Liver (tissue), 8 donors: ENCODE measurements at regions not wholly inside any gene's neighbourhood (a gene's known extent, or its start where the extent isn't known, plus 50 kb on each side); places are given as distances from the start of the nearest gene placed in this dataset.

ENCODE experiments used
- DNase-seq: peaks from one replicate; pipeline ENCODE4 v3.0.0-alpha.2; 2017; ENCODE audit warnings: low spot score
- H3K27ac ChIP-seq, 2 donors: one replicate each; pipeline ENCODE4 v1.7.0; 2013; ENCODE audit warnings: inconsistent platforms in 2 of 2, low read length in 2 of 2, control low read depth in 1 of 2, low read depth in 1 of 2, mild to moderate bottlenecking in 1 of 2
- H3K27me3 ChIP-seq, 4 donors: one replicate each; pipeline versions ENCODE4 v1.6.1 to v1.7.0; 2013; ENCODE audit warnings: low read length in 3 of 4, inconsistent platforms in 1 of 4, mild to moderate bottlenecking in 1 of 4, moderate library complexity in 1 of 4; ENCODE audit not compliant: control insufficient read depth in 4 of 4, insufficient read depth in 4 of 4
- H3K36me3 ChIP-seq, 4 donors: one replicate each; pipeline versions ENCODE4 v1.6.1 to v1.7.0; 2013; ENCODE audit warnings: low read length in 3 of 4, mild to moderate bottlenecking in 3 of 4, low read depth in 1 of 4, moderate library complexity in 1 of 4; ENCODE audit not compliant: control insufficient read depth in 4 of 4, insufficient read depth in 3 of 4
- H3K4me1 ChIP-seq, 4 donors: one replicate each; pipeline versions ENCODE4 v1.6.1 to v1.7.0; 2013; ENCODE audit warnings: low read length in 3 of 4, mild to moderate bottlenecking in 3 of 4, moderate library complexity in 1 of 4; ENCODE audit not compliant: control insufficient read depth in 4 of 4, insufficient read depth in 4 of 4
- H3K4me3 ChIP-seq, 3 donors: one replicate each; pipeline versions ENCODE4 v1.6.1 to v1.7.0; 2013; ENCODE audit warnings: low read length in 3 of 3, control low read depth in 1 of 3, low read depth in 1 of 3, mild to moderate bottlenecking in 1 of 3
- H3K9ac ChIP-seq, 2 donors: one replicate each; pipeline ENCODE4 v1.7.0; 2013; ENCODE audit warnings: low read length in 2 of 2, mild to moderate bottlenecking in 2 of 2, moderate library complexity in 2 of 2, control low read depth in 1 of 2, low read depth in 1 of 2
- H3K9me3 ChIP-seq, 4 donors: one replicate each; pipeline versions ENCODE4 v1.6.1 to v1.7.0; 2013; ENCODE audit warnings: low read length in 3 of 4; ENCODE audit not compliant: control insufficient read depth in 4 of 4
- ATF3 ChIP-seq: IDR thresholded peaks from 2 replicates; pipeline ENCODE4 v1.6.1; 2016; ENCODE audit warnings: antibody characterized with exemption
- CTCF ChIP-seq: fragments of 150-350 bp; IDR thresholded peaks from 2 replicates; pipeline ENCODE4 v1.5.1; 2017; ENCODE audit warnings: improper control_type of control experiment, low read depth, low read length; ENCODE audit not compliant: missing input control
- EGR1 ChIP-seq, 2 donors: IDR thresholded peaks; 2 replicates each; pipeline ENCODE4 v1.6.1; 2016 to 2018; ENCODE audit warnings: antibody characterized with exemption in 2 of 2, low read depth in 2 of 2
- FOXA1 ChIP-seq: IDR thresholded peaks from 2 replicates; pipeline ENCODE4 v1.6.1; 2016; ENCODE audit warnings: antibody characterized with exemption
- FOXA2 ChIP-seq: IDR thresholded peaks from 2 replicates; pipeline ENCODE4 v1.6.1; 2016; ENCODE audit warnings: antibody characterized with exemption
- GABPA ChIP-seq, 2 donors: IDR thresholded peaks in 1 of 2; conservative IDR thresholded peaks in 1 of 2; 2 replicates each; pipeline ENCODE4 v1.6.1; 2016; ENCODE audit warnings: antibody characterized with exemption in 2 of 2, mild to moderate bottlenecking in 1 of 2, moderate library complexity in 1 of 2
- HNF4G ChIP-seq: IDR thresholded peaks from 2 replicates; pipeline ENCODE4 v1.6.1; 2016; ENCODE audit warnings: antibody characterized with exemption
- JUND ChIP-seq, 2 donors: IDR thresholded peaks; 2 replicates each; pipeline ENCODE4 v1.6.1; 2016; ENCODE audit warnings: antibody characterized with exemption in 2 of 2
- MAX ChIP-seq: IDR thresholded peaks from 2 replicates; pipeline ENCODE4 v1.6.1; 2016; ENCODE audit warnings: antibody characterized with exemption
- NR2F2 ChIP-seq: IDR thresholded peaks from 2 replicates; pipeline ENCODE4 v1.6.1; 2016; ENCODE audit warnings: antibody characterized with exemption
- RAD21 ChIP-seq, 2 donors: IDR thresholded peaks; 2 replicates each; pipeline ENCODE4 v1.6.1; 2016; ENCODE audit warnings: antibody characterized with exemption in 2 of 2, mild to moderate bottlenecking in 2 of 2
- REST ChIP-seq: IDR thresholded peaks from 2 replicates; pipeline ENCODE4 v1.6.1; 2016; ENCODE audit warnings: antibody characterized with exemption, mild to moderate bottlenecking
- RXRA ChIP-seq, 2 donors: IDR thresholded peaks; 2 replicates each; pipeline ENCODE4 v1.6.1; 2017 to 2018; ENCODE audit warnings: antibody characterized with exemption in 2 of 2, mild to moderate bottlenecking in 1 of 2
- SP1 ChIP-seq: IDR thresholded peaks from 2 replicates; pipeline ENCODE4 v1.6.1; 2018; ENCODE audit warnings: antibody characterized with exemption, mild to moderate bottlenecking
- TAF1 ChIP-seq: conservative IDR thresholded peaks from 2 replicates; pipeline ENCODE4 v1.6.1; 2016; ENCODE audit warnings: antibody characterized with exemption, mild to moderate bottlenecking
- WGBS: extraction: QIAGEN DNeasy Blood & Tissue Kit; methylation state at CpG from one replicate; pipeline ENCODE4 v1.1.7; 2013; 5-methylcytosine and 5-hydroxymethylcytosine counted together
- TF ChIP-seq, protein P1 (sequence below): IDR thresholded peaks from 2 replicates; pipeline ENCODE4 v1.6.1; 2016; ENCODE audit warnings: antibody characterized with exemption
- donor health status: healthy.
- donor health status: healthy.
- donor health status: healthy.
- donor health status: healthy.
- donor health status: healthy.

- TF ChIP-seq GABPA (IDR thresholded peaks at IDR 0.05 in 1 of 2, conservative IDR thresholded peaks at IDR 0.05 in 1 of 2), result no peak
- no peak for TF ChIP-seq FOXA1
- TF ChIP-seq HNF4G, result no peak
These were observed 144.9 kb upstream of the ERBB4 start (continued) for GRCh38 chr2:212683346-212684097.

GRCh38 chr2:212682937-212683336 is 144.3 kb upstream of the ERBB4 start:
- Histone ChIP-seq H3K27ac (no peak overlapping the region), H3K27me3 (no peaks in the 10 kb centered on the region), H3K4me3 (no peak overlapping the region), H3K36me3 (no peaks in the 10 kb centered on the region), H3K9ac (no peak overlapping the region), H3K9me3 (no peaks in the 10 kb centered on the region), H3K4me1 (peaks cover 0 to 3% (median 1%) of the 10 kb centered on the region in 4 donors)
- 69% methylated on average over 3 of the region's 3 CpGs for WGBS
- no peak for TF ChIP-seq MAX
- no peak for TF ChIP-seq GABPA (IDR thresholded peaks at IDR 0.05 in 1 of 2, conservative IDR thresholded peaks at IDR 0.05 in 1 of 2)
- DNase-seq, result no peak

GRCh38 chr2:212677466-212677865 is 138.9 kb upstream of the ERBB4 start:
- WGBS, result 12% methylated on average over 1 of the region's 1 CpG
- no peak overlapping the region for H3K27ac ChIP-seq
- no peaks in the 10 kb centered on the region for H3K36me3 ChIP-seq

GRCh38 chr2:212672186-212672585 is 133.6 kb upstream of the ERBB4 start:
- Histone ChIP-seq H3K9me3 (no peaks in the 10 kb centered on the region), H3K9ac (no peak overlapping the region), H3K4me3 (no peak overlapping the region), H3K27ac (no peak overlapping the region), H3K4me1 (no peaks in the 10 kb centered on the region), H3K36me3 (no peaks in the 10 kb centered on the region), H3K27me3 (no peaks in the 10 kb centered on the region)
- 81% methylated on average over 2 of the region's 2 CpGs for WGBS
- DNase-seq, result no peak
- no peak for TF ChIP-seq RXRA (IDR thresholded peaks at IDR 0.05)
- TF ChIP-seq FOXA2, result no peak
- no peak for TF ChIP-seq JUND (IDR thresholded peaks at IDR 0.05)
- TF ChIP-seq RAD21 (IDR thresholded peaks at IDR 0.05), result no peak
- TF ChIP-seq, protein P1, sequence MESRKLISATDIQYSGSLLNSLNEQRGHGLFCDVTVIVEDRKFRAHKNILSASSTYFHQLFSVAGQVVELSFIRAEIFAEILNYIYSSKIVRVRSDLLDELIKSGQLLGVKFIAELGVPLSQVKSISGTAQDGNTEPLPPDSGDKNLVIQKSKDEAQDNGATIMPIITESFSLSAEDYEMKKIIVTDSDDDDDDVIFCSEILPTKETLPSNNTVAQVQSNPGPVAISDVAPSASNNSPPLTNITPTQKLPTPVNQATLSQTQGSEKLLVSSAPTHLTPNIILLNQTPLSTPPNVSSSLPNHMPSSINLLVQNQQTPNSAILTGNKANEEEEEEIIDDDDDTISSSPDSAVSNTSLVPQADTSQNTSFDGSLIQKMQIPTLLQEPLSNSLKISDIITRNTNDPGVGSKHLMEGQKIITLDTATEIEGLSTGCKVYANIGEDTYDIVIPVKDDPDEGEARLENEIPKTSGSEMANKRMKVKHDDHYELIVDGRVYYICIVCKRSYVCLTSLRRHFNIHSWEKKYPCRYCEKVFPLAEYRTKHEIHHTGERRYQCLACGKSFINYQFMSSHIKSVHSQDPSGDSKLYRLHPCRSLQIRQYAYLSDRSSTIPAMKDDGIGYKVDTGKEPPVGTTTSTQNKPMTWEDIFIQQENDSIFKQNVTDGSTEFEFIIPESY, result no peak
- TF ChIP-seq CTCF, result no peak
- TF ChIP-seq EGR1 (IDR thresholded peaks at IDR 0.05; ENCODE audit: low read depth in 2 of 2), result no peak
- no peak for TF ChIP-seq NR2F2
- no peak for TF ChIP-seq SP1
- no peak for TF ChIP-seq TAF1
- no peak for TF ChIP-seq FOXA1
- TF ChIP-seq MAX, result no peak
- TF ChIP-seq ATF3, result no peak
- no peak for TF ChIP-seq REST

More at GRCh38 chr2:212677466-212677865, 138.9 kb upstream of the ERBB4 start:
- Histone ChIP-seq H3K4me3 (no peak overlapping the region), H3K9me3 (no peaks in the 10 kb centered on the region), H3K9ac (no peak overlapping the region), H3K27me3 (no peaks in the 10 kb centered on the region), H3K4me1 (no peaks in the 10 kb centered on the region)
- DNase-seq, result no peak
- TF ChIP-seq HNF4G (no peak), TAF1 (no peak)
